Skeletal muscle satellite cell (primary cell): ENCODE measurements at regions not wholly inside any gene's neighbourhood (a gene's known extent, or its start where the extent isn't known, plus 50 kb on each side); places are given as distances from the start of the nearest gene placed in this dataset.

Experiments
- H3K27me3 ChIP-seq: 2 replicates; pipeline ENCODE4 v1.7.0; 2013; ENCODE audit warnings: low read length; ENCODE audit not compliant: control insufficient read depth, insufficient read depth
- H3K36me3 ChIP-seq: 2 replicates; pipeline ENCODE4 v1.7.0; 2013; ENCODE audit warnings: mild to moderate bottlenecking, control low read depth, low read length; ENCODE audit not compliant: insufficient read depth
- H3K4me1 ChIP-seq: 2 replicates; pipeline ENCODE4 v1.7.0; 2013; ENCODE audit warnings: low read length; ENCODE audit not compliant: control insufficient read depth, insufficient read depth
- H3K4me2 ChIP-seq: 2 replicates; pipeline ENCODE4 v1.7.0; 2013; ENCODE audit warnings: mild to moderate bottlenecking, low read length
- H3K4me3 ChIP-seq: 2 replicates; pipeline ENCODE4 v1.7.0; 2013; ENCODE audit warnings: low read length
- H3K9ac ChIP-seq: 2 replicates; pipeline ENCODE4 v1.7.0; 2013; ENCODE audit warnings: mild to moderate bottlenecking, low read depth, low read length, moderate library complexity
- H3K9me3 ChIP-seq: replicated peaks from 2 replicates; pipeline ENCODE4 v1.7.0; 2013; ENCODE audit warnings: mild to moderate bottlenecking, control low read depth, low read length

- Histone ChIP-seq H3K9ac (no peak overlapping the region), H3K27me3 (no peaks in the 10 kb centered on the region), H3K9me3 (no peaks in the 10 kb centered on the region), H3K4me1 (no peaks in the 10 kb centered on the region), H3K4me2 (no peak overlapping the region), H3K36me3 (no peaks in the 10 kb centered on the region), H3K4me3 (no peak overlapping the region)
These were observed 258.2 kb upstream of the SORCS1 start for GRCh38 chr10:107422681-107423080.

- no peaks in the 10 kb centered on the region for H3K4me1 ChIP-seq
These were observed 255.7 kb upstream of the SORCS1 start for GRCh38 chr10:107420196-107420595.

GRCh38 chr10:107418085-107418806 lies 253.7 kb upstream of the SORCS1 start:
- H3K27me3 ChIP-seq, result no peaks in the 10 kb centered on the region
- no peaks in the 10 kb centered on the region for H3K4me1 ChIP-seq
- no peak overlapping the region for H3K9ac ChIP-seq
- no peaks in the 10 kb centered on the region for H3K36me3 ChIP-seq
- H3K4me3 ChIP-seq, result no peak overlapping the region
- H3K9me3 ChIP-seq, result no peaks in the 10 kb centered on the region
- H3K4me2 ChIP-seq, result no peak overlapping the region

More at GRCh38 chr10:107420196-107420595, 255.7 kb upstream of the SORCS1 start:
- Histone ChIP-seq H3K9ac (no peak overlapping the region), H3K4me2 (no peak overlapping the region), H3K4me3 (no peak overlapping the region), H3K27me3 (no peaks in the 10 kb centered on the region), H3K36me3 (no peaks in the 10 kb centered on the region), H3K9me3 (no peaks in the 10 kb centered on the region)

- H3K4me2 ChIP-seq, result no peak overlapping the region
These were observed 252.9 kb upstream of the SORCS1 start for GRCh38 chr10:107417446-107417845.

GRCh38 chr10:107415446-107415845 lies 250.9 kb upstream of the SORCS1 start:
- Histone ChIP-seq H3K4me1 (no peaks in the 10 kb centered on the region), H3K36me3 (no peaks in the 10 kb centered on the region), H3K9ac (no peak overlapping the region), H3K4me3 (no peak overlapping the region), H3K4me2 (no peak overlapping the region), H3K27me3 (no peaks in the 10 kb centered on the region), H3K9me3 (no peaks in the 10 kb centered on the region)

More at GRCh38 chr10:107417446-107417845, 252.9 kb upstream of the SORCS1 start:
- Histone ChIP-seq H3K4me3 (no peak overlapping the region), H3K4me1 (no peaks in the 10 kb centered on the region), H3K36me3 (no peaks in the 10 kb centered on the region), H3K27me3 (no peaks in the 10 kb centered on the region), H3K9me3 (no peaks in the 10 kb centered on the region), H3K9ac (no peak overlapping the region)

- H3K27me3 ChIP-seq, result no peaks in the 10 kb centered on the region
- H3K9me3 ChIP-seq, result no peaks in the 10 kb centered on the region
- H3K4me2 ChIP-seq, result no peak overlapping the region
- no peaks in the 10 kb centered on the region for H3K4me1 ChIP-seq
- H3K4me3 ChIP-seq, result no peak overlapping the region
- no peak overlapping the region for H3K9ac ChIP-seq
- H3K36me3 ChIP-seq, result no peaks in the 10 kb centered on the region
These were observed 249.5 kb upstream of the SORCS1 start for GRCh38 chr10:107413971-107414370.

GRCh38 chr10:107409522-107409921 lies 245.0 kb upstream of the SORCS1 start:
- H3K9ac ChIP-seq, result no peak overlapping the region
- no peaks in the 10 kb centered on the region for H3K36me3 ChIP-seq
- no peak overlapping the region for H3K4me2 ChIP-seq
- no peak overlapping the region for H3K4me3 ChIP-seq
- H3K9me3 ChIP-seq, result no peaks in the 10 kb centered on the region
- no peaks in the 10 kb centered on the region for H3K27me3 ChIP-seq
- H3K4me1 ChIP-seq, result no peaks in the 10 kb centered on the region

GRCh38 chr10:107398115-107398514 lies 233.6 kb upstream of the SORCS1 start:
- H3K4me1 ChIP-seq, result no peaks in the 10 kb centered on the region
- no peak overlapping the region for H3K4me2 ChIP-seq
- H3K4me3 ChIP-seq, result no peak overlapping the region
- no peaks in the 10 kb centered on the region for H3K27me3 ChIP-seq
- no peaks in the 10 kb centered on the region for H3K9me3 ChIP-seq
- H3K9ac ChIP-seq, result no peak overlapping the region
- no peaks in the 10 kb centered on the region for H3K36me3 ChIP-seq

GRCh38 chr10:107391901-107392300 lies 227.4 kb upstream of the SORCS1 start:
- Histone ChIP-seq H3K36me3 (no peaks in the 10 kb centered on the region), H3K4me1 (no peaks in the 10 kb centered on the region), H3K4me3 (no peak overlapping the region), H3K4me2 (no peak overlapping the region), H3K9me3 (no peaks in the 10 kb centered on the region), H3K9ac (no peak overlapping the region), H3K27me3 (no peaks in the 10 kb centered on the region)

GRCh38 chr10:107390563-107390962 lies 226.1 kb upstream of the SORCS1 start:
- H3K4me3 ChIP-seq, result no peak overlapping the region
- H3K9me3 ChIP-seq, result no peaks in the 10 kb centered on the region
- H3K4me2 ChIP-seq, result no peak overlapping the region
- no peak overlapping the region for H3K9ac ChIP-seq
- H3K36me3 ChIP-seq, result no peaks in the 10 kb centered on the region
- H3K27me3 ChIP-seq, result no peaks in the 10 kb centered on the region
- H3K4me1 ChIP-seq, result no peaks in the 10 kb centered on the region

- Histone ChIP-seq H3K9ac (no peak overlapping the region), H3K9me3 (no peaks in the 10 kb centered on the region), H3K4me2 (no peak overlapping the region), H3K4me3 (no peak overlapping the region), H3K36me3 (no peaks in the 10 kb centered on the region), H3K4me1 (no peaks in the 10 kb centered on the region), H3K27me3 (no peaks in the 10 kb centered on the region)
These were observed 218.9 kb upstream of the SORCS1 start for GRCh38 chr10:107383357-107383756.

- Histone ChIP-seq H3K4me3 (no peak overlapping the region), H3K9ac (no peak overlapping the region), H3K9me3 (no peaks in the 10 kb centered on the region), H3K36me3 (no peaks in the 10 kb centered on the region), H3K4me1 (no peaks in the 10 kb centered on the region), H3K27me3 (no peaks in the 10 kb centered on the region), H3K4me2 (no peak overlapping the region)
These were observed 215.1 kb upstream of the SORCS1 start for GRCh38 chr10:107379601-107380000.
